ENCODE measurements at regions not wholly inside any gene's neighbourhood (a gene's known extent, or its start where the extent isn't known, plus 50 kb on each side); places are given as distances from the start of the nearest gene placed in this dataset.

DNA sequence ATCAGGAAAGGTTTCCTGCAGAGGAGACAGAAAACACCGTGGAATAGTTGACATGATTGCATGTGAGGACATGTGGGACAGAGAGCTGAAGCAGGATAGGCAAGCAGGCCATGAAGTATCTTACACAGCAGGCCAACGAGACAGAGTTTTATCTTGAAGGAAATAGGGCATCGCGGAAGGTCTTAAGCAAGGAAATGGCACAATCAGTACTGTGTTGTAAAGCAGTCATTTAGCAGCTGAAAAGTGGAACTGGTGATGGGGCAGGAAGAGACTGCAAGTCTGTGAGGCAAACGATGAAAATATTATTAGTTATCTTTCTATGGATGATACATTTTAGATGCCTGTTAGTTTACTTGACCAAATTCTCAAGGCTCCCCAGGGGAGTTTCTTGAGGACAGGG, 535.1 kb downstream of the SOX2 start:
- no peak for DNase-seq (ENCODE audit: low read depth in 1 of 2, low spot score in 1 of 2)

DNA sequence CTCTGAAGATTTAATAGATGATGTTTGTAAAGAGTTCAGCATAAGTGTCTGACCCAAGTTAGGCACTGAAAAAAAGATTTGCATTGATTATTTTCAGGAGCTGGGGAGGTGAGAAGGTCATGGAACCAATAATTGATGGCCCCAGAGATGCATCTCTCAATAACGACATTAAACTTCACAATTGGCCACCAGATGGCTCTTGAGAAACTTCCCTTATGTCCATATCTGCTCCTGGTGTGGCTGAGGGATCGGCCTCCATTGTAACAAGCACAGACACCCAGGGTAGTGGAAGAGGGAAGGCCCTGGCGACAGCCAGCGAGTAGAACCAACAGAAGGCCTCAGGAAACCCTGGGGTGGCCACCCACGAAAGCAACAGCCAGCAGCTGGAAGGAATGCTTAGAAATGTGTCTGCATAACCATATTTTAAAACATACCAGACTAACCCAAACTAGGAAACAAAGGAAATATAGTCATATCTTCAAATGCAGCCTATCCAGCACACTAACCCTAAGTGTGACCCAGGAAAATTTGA, 536.7 kb downstream of the SOX2 start:
- no peak for DNase-seq (ENCODE audit: low read depth in 1 of 2, low spot score in 1 of 2)

DNA sequence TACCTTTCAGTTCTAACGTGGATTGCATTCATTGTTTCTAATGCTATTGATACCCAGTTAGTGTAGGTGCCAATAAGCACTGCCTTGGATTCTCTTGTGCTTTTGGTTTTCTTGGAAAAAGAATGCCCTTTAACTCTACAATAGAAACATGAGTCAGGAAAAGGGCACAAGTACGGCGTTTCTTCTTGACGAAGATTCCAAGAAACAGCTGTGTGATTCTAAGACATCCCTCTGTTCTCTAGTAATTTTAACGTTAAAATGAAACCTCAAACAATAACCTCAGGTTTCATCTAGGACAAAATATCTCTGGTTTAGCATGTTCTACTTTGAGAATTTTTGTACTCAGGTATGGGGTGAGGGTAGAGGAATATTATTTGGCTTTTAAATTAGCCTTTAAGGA, 540.5 kb upstream of the ATP11B start:
- DNase-seq (ENCODE audit: low read depth in 1 of 2, low spot score in 1 of 2), result no peak

DNA sequence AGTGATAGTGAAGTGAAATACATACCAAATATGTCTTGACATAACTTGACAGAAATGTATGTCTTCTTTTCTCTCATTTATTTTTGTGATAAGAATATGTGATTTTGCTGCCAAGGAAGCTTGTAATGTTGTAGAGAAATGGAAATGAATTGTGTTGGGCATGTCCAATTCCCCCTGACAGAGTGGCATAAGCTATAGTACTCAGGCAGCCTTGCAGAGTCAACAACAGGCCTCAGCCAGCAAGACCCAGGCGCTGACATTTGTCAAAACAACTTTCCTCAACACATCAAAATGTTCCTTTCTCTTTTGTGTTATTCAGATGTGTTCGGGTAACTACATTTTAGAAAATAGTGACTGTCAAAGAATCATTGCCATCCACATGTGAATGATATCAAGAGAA, 538.1 kb upstream of the ATP11B start:
- DNase-seq (ENCODE audit: low read depth in 1 of 2, low spot score in 1 of 2), result no peak

DNA sequence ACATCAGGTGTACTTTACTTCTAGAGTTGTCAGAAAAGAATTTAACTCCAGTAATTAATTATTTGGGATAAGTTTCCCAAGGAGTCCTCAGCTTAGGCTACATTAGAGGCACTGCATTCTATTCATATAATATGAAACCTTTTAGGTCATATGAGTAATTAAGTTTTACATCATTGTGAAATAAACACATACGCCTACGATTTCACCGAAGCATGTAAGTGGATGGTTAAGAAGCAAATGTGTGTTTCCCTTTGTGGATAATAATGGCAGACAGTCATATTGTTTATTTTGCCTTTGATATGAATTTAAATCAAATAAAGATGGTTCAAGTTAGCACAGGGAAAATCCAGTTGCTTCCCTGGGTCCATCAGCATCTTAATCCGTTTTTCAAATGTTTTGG, 535.9 kb upstream of the ATP11B start:
- no peak for DNase-seq (ENCODE audit: low read depth in 1 of 2, low spot score in 1 of 2)

DNA sequence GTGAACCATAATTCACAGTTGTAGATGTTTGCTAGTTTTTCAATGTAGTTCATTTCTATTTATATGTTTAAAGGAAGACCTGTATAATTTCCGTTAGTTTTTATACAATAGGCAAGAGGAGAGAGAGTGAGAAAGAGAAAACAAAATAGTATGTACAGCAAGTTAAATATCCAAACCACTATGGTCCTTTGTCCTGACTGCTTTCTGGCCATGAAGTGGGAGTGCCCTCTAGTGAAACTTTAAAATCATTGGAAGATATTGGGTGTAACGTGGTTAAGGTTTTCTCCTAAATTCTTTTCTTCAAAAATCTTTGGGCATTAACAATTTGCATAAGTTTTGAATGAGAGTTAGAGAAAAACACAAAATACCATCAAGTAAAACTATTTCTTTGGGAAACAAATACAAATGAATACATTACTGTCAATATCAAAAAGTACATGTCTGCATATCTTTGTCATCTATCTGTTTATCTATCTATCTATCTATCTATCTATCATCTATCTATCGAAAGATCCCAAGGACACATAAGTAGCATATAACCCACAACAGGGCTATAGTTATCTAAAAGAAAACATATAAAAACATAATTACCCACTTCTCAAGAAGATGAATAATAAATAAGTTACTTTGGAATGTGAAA, 534.6 kb upstream of the ATP11B start:
- no peak for DNase-seq (ENCODE audit: low read depth in 1 of 2, low spot score in 1 of 2)

DNA sequence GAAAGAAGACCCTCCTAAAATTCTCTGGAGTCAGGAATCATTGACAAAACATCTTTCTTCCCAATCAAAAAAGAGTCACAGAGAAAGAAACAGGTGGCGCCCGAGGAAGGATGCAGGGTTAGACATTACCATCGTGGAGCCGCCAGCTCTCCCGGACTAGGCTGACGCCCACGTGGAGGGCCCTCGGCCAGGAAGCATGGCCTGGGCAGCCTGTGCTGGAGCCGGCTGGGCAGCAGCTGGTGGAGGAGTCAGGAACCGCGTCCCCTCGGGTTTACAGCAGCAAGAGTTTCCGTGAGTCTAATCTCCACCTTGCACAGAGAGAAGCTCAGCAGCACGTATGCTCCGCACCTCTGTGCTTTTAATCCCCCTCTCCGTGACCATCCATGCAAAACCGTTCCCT, 533.7 kb upstream of the ATP11B start:
- no peak for DNase-seq (ENCODE audit: low read depth in 1 of 2, low spot score in 1 of 2)

DNA sequence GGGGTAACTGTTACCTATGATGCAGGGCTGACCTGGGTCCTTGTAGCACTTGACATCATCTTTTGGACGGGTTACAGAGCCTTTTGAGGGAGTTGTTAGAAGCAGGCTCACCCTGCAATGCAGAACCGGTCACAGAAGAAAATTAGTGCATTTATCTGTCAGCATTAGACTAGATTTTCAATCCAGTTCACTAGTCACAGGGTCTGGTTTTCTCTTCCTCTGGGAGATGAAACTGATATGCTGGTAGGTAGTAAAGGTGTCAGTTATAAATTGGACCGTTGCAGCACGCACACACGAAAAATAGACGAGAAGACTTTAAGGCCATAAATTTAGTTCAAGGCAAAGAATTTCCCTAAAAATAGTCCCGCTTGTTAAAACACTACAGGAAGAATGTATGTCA, 532.3 kb upstream of the ATP11B start:
- DNase-seq (ENCODE audit: low read depth in 1 of 2, low spot score in 1 of 2), result no peak

DNA sequence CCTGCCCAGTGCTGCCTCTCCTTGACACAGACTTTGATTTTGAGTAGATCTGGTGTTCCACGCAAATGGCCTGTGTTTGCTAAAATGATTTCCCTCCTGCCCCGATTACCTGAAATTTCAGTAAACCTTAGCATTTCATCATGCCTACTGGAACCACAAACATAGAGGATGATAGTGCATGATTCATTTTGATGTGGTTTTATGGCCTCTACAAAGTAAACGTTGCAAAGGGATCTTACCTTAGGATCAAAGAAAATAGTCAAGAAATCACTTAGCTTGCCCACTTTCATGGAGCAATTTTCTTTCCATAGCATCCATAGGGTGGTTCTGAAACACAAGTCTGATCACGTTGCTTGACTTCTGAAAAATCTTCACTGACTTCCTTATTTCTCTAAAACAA, 524.6 kb upstream of the ATP11B start:
- DNase-seq (ENCODE audit: low read depth in 1 of 2, low spot score in 1 of 2), result no peak

DNA sequence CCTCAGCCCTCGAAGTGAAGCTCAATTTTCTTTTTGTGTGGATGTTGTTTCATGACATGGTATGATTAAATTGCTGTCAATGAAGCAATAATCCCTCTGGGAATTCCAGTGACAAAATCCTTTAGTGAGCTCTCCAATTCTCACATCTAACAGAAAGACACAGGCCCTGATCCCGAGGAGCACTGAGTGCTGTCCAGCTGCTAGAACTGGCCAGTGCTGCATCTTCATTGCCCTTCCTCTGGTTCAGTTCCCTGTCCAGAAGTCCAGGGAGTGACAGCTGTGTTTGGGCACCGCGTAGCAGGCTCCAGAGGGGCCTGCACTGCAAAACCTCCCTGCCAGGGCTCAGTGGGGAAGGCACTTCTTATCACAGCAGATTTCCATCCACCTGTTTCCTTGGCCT, 516.8 kb upstream of the ATP11B start:
- DNase-seq (ENCODE audit: low read depth in 1 of 2, low spot score in 1 of 2), result no peak

DNA sequence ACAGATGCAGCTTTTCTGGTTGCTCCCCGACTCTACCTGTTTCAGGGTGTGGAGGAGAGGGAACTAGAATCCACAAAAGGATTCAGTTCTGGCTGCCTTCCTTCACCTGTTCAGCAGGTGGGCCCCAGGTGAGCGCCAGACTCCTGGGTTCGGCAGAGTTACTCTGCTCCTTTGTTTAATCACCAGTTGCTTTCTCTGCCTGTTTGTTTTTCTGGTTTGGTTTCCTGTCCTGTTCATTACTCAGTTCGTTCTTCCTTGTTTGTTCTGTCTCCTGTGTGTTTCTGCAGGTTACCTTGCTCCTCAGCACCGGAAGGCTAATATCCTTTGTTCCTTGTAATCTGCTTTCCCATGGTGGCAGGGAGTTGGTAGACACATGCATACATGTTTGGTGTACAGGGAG, 508.5 kb upstream of the ATP11B start:
- no peak for DNase-seq (ENCODE audit: low read depth in 1 of 2, low spot score in 1 of 2)

DNA sequence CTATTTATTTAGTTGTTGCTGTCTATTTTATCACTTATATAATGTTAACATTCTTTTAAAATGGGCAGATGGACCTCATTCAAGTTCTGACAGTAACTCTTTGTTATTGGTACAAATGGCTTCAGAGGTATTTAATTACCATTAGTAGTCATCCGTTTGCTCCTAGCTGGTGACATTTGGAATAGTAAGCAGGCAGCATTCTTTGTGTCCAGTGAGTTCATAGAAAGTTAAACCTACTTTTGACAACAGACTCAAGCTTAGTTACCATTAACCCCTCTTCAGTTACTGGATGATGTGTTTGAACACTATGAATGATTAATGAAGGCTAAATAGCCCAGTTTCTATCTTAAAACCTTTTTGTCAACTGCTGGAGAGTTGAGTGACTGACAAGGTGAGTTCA, 500.7 kb upstream of the ATP11B start:
- no peak for DNase-seq (ENCODE audit: low read depth in 1 of 2, low spot score in 1 of 2)

DNA sequence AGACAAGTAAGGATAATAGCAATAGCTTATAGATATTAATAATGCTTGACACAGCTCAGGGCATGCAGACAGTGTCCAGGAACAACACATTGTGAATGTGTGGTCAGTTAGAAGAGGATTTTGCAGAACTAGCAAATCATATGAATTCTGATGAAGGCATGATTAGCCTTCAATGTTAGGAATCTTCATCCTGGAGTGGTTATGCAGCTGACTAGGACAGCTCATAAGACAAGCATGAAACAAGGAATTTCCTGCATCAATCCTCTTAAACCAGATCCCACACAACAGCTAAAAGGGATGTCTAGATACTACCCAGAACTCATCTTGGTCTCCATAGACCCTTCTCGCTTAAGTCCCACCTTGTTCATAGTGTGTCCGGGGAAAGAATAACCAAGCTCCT, 499.0 kb upstream of the ATP11B start:
- DNase-seq (ENCODE audit: low read depth in 1 of 2, low spot score in 1 of 2), result no peak

DNA sequence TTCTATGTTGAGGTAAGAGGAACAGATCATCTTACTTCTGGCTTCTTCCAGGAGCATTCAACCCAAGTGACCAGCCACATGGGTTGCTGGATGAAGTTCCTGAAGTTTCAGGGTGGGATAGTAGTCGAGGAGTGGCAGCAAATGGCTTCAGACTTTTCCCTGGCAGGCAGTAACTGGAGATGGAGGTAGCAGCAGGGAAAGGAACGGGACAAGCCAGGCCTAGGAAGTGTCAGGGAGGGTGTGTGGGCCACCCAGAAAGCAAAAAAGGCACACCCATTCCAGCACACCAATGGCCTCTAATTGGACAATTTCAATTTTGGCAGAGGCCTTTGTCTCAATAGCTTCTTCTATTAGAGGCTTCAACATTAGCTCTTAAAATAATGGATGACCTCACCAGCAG, 498.6 kb upstream of the ATP11B start:
- DNase-seq (ENCODE audit: low read depth in 1 of 2, low spot score in 1 of 2), result no peak

DNA sequence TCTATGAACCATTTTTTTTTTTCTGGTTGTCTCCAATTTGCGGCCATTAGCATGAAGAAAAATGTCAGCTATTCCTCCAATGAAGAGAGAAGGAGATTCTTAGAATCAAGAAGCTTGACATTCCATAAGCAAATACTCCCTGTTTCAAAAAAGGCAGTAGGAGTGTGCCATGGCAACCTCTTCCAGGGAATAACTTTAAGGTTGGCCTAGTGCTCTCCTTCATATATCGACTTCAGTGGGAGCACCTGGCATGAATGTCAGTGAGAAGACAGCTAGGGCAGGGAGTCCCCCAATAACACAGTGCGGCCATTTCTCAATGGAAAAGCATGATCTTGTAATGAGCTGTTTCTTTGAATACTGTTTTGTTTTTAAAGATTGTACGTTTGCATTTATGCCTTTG, 493.0 kb upstream of the ATP11B start:
- no peak for DNase-seq (ENCODE audit: low read depth in 1 of 2, low spot score in 1 of 2)

DNA sequence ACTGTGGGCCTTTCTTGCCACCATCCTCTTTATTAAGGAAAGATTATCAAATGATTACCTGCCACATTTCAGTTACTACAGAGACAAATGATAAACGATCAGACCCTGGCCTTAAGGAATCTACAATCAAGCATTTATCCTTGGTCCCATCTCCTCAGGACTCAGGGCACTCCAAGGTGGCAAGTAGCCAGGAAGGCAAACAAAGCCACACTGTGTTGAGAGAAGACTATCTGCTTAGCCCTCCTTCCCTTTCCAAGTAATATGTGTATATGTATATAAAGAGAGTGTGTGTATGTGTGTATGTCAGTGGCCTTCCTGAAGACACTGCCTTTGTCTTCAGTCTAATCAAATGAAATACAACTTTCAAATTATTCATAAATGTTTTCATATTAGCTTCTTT, 490.1 kb upstream of the ATP11B start:
- DNase-seq (ENCODE audit: low read depth in 1 of 2, low spot score in 1 of 2), result no peak

DNA sequence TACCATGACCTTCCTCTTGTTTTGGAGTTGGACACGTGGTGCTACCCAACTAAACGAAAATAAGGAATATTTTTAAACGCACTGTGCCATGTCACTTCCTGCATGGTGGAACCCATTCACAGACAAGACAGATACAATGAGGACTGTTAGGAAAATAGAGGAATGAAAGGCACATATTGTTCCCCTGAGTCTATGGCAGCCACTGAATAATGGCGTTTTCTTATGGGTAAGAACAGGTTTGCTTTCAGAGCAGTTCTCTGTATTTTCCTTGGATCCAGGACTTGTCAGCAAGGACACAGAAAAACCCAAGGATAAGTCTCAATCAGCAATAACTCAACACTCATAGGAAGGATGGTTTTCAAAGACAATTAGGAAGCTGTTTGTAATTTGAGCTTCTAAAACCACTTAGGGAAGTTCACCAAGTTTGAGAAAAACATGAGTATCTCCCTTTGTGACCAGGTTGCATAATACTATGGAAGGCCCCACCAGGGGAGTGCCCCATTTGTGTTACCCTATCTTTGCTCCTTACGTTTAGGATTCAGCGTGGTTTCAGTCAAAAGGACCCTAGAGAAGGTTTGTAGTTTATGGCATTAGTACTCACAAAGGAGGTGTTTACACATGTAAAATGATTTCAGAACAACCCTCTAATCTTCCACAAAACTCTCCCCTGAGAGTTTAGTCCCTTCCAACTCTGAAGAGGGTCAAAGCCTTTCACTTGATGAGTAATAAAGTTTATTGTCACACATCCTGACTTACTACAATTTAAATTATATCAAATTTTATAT, 487.2 kb upstream of the ATP11B start:
- DNase-seq (ENCODE audit: low read depth in 1 of 2, low spot score in 1 of 2), result no peak

DNA sequence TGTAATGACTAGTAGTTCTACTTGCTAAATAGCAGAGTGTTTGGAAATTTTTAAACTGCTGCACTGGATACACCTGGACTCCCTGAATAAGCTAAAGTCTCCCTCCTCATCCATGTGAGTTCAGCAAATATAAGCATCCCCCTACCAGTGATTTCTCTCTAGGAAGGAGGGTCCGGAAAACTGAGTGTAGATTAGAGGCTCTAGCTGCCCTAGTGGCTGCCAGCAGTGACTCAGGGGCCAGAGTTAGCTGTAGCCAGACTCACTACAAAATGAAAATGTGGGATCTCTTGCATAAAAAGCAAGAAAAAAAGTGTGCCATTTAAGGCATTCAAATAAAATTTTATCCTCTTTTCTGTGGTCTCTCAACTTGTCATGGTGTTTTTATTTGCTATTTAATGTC, 485.0 kb upstream of the ATP11B start:
- DNase-seq (ENCODE audit: low read depth in 1 of 2, low spot score in 1 of 2), result no peak

DNA sequence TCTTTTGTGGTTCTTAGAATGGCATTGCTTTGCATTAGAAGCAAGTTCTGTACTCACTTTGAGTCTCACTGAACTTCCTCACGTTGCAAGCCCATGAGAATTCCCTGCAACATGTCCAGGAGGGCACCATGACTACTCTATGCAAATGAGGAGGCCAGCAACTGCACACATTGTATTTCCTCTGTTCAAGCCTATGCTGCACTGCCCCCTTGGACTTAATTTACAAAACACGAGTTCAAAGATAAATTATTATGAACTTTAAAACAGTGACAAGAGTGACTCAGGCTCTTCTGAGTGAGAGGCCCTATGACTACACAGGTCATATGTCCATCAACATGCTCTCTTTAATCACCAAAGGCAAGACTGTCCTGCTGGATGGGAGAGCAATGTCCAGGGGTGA, 484.2 kb upstream of the ATP11B start:
- no peak for DNase-seq (ENCODE audit: low read depth in 1 of 2, low spot score in 1 of 2)

DNA sequence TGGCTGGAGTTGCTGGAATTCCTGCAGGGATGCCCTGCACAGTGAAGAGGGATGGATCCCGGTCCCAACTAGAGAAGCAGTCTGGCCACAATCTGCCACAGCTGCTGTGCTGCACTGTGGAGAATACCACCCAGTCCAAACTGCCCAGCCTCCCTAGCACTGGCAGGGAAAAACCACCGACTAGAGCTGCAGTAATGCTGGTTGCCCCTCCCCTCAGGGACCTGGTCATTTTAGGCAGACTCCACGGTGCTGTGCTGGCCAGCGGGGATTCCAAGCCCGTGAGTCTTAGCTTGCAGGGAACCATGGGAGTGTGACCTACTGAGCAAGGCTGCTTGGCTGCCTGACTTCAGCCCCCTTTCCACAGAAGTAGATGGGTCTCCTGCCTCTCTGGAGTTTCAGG, 478.0 kb upstream of the ATP11B start:
- no peak for DNase-seq (ENCODE audit: low read depth in 1 of 2, low spot score in 1 of 2)

DNA sequence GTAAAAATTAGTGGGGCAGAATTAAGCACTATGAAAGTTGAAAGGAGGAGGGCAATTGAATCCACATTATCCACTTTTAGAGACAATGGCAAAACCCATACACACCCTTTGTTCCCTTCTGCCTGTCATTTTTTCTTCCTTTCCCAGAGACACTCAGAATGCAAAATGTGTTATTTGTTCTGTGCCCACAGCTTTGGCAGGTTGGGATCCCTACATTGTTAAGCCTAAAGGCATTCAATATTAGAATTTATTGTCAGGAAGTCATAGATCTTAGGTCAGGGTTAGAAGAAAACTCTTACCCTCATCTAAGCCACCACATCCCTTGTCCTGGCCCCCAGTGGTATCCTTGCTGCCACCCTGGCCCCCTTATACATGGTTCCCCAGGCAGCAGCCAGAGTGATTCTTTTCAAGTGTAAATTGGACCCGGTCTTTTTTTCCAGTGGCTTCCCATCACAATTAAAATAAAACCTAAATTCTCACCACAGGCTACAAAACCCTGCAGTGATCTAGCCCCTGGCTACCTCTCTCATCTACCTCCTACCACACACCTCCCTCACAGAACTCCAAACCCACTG, 470.1 kb upstream of the ATP11B start:
- DNase-seq (ENCODE audit: low read depth in 1 of 2, low spot score in 1 of 2), result no peak

DNA sequence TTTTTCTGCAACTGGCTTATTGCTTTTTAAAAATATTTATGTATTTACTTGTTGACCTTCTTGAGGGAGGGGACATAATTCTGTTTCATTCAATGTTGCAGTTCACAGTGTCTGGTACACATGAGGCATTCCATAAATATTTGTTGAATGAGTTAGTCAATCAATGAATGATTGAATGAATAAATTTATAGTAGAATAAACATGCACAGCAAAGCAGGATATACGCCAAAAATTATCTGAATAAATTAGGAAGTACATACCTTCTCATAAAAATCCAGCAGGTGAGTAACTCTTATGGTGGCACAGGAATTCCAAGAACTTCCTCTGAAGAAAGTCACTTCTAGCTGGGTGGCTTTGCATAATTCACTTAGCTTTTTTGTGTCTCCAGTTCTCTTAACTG, 469.4 kb upstream of the ATP11B start:
- DNase-seq (ENCODE audit: low read depth in 1 of 2, low spot score in 1 of 2), result no peak

All from activated CD4-positive, alpha-beta T cell treated with anti-CD3 and anti-CD28 coated beads, Interleukin-2, amount 50 U/mL, for 24 hours (primary cell).